GM12875 (cell line): ENCODE measurements at regions not wholly inside any gene's neighbourhood (a gene's known extent, or its start where the extent isn't known, plus 50 kb on each side); places are given as distances from the start of the nearest gene placed in this dataset.

Experiments used
- H3K4me3 ChIP-seq: one replicate; pipeline ENCODE4 v1.5.1; 2011; ENCODE audit warnings: low read depth, low read length, control low read depth
- CTCF ChIP-seq: IDR thresholded peaks from 2 replicates; pipeline ENCODE4 v1.5.1; 2011; ENCODE audit warnings: low read depth, mild to moderate bottlenecking, control low read depth, inconsistent platforms, low read length, moderate library complexity, borderline replicate concordance; ENCODE audit not compliant: insufficient read depth

GRCh38 chr10:121662531-121662930, 64.3 kb upstream of the FGFR2 start:
- H3K4me3 ChIP-seq = no peak overlapping the region
- no peak for TF ChIP-seq CTCF

GRCh38 chr10:121661451-121661851, 63.2 kb upstream of the FGFR2 start:
- TF ChIP-seq CTCF = no peak
- no peak overlapping the region for H3K4me3 ChIP-seq

- TF ChIP-seq CTCF = no peak
- H3K4me3 ChIP-seq = no peak overlapping the region
Measured at GRCh38 chr10:121659236-121659635, 61.0 kb upstream of the FGFR2 start.

- no peak for TF ChIP-seq CTCF
- no peak overlapping the region for H3K4me3 ChIP-seq
Measured at GRCh38 chr10:121658611-121659010, 60.4 kb upstream of the FGFR2 start.

- TF ChIP-seq CTCF = no peak
- no peak overlapping the region for H3K4me3 ChIP-seq
Measured at GRCh38 chr10:121658111-121658510, 59.9 kb upstream of the FGFR2 start.

- H3K4me3 ChIP-seq = no peak overlapping the region
- no peak for TF ChIP-seq CTCF
Measured at GRCh38 chr10:121655254-121656144, 57.3 kb upstream of the FGFR2 start.

GRCh38 chr10:121654021-121654545, 55.8 kb upstream of the FGFR2 start:
- no peak overlapping the region for H3K4me3 ChIP-seq
- no peak for TF ChIP-seq CTCF
